AG08395 (cell line): ENCODE measurements at regions not wholly inside any gene's neighbourhood (a gene's known extent, or its start where the extent isn't known, plus 50 kb on each side); places are given as distances from the start of the nearest gene placed in this dataset.
A peak's percentile ranks its signal among the peaks of the same experiment; 100 is the strongest.

Experiments used
- DNase-seq: peaks from one replicate; pipeline ENCODE4 v3.0.0; 2012; ENCODE audit warnings: mixed read lengths, low spot score

GRCh38 chr9:119639287-119639955 is 270.2 kb upstream of the BRINP1 start:
- DNase-seq, result no peak

- DNase-seq, result no peak
Measured at GRCh38 chr9:119634006-119634405, 264.8 kb upstream of the BRINP1 start.

GRCh38 chr9:119611565-119611964 is 242.3 kb upstream of the BRINP1 start:
- DNase-seq, result no peak

GRCh38 chr9:119609277-119609971 is 240.2 kb upstream of the BRINP1 start:
- no peak for DNase-seq

- DNase-seq, result no peak
Measured at GRCh38 chr9:119601632-119602031, 232.4 kb upstream of the BRINP1 start.

- no peak for DNase-seq
Measured at GRCh38 chr9:119597499-119597898, 228.3 kb upstream of the BRINP1 start.

GRCh38 chr9:119596703-119597102 is 227.5 kb upstream of the BRINP1 start:
- no peak for DNase-seq

- DNase-seq, result no peak
Measured at GRCh38 chr9:119588874-119589744, 219.9 kb upstream of the BRINP1 start.

GRCh38 chr9:119577881-119578280 is 208.6 kb upstream of the BRINP1 start:
- no peak for DNase-seq

- DNase-seq, result no peak
Measured at GRCh38 chr9:119559986-119560385, 190.8 kb upstream of the BRINP1 start.

GRCh38 chr9:119559056-119559455 is 189.8 kb upstream of the BRINP1 start:
- no peak for DNase-seq

GRCh38 chr9:119556129-119556875 is 187.1 kb upstream of the BRINP1 start:
- peak; percentile 84 for DNase-seq

GRCh38 chr9:119544492-119544891 is 175.3 kb upstream of the BRINP1 start:
- no peak for DNase-seq

- no peak for DNase-seq
Measured at GRCh38 chr9:119537138-119537537, 167.9 kb upstream of the BRINP1 start.

GRCh38 chr9:119533504-119533903 is 164.3 kb upstream of the BRINP1 start:
- no peak for DNase-seq

GRCh38 chr9:119526698-119527097 is 157.5 kb upstream of the BRINP1 start:
- DNase-seq, result no peak

GRCh38 chr9:119523508-119523907 is 154.3 kb upstream of the BRINP1 start:
- DNase-seq, result no peak

- DNase-seq, result no peak
Measured at GRCh38 chr9:119522381-119522780, 153.1 kb upstream of the BRINP1 start.

- no peak for DNase-seq
Measured at GRCh38 chr9:119509291-119509905, 140.2 kb upstream of the BRINP1 start.

GRCh38 chr9:119501374-119501773 is 132.1 kb upstream of the BRINP1 start:
- DNase-seq, result no peak

GRCh38 chr9:119500072-119500771 is 131.0 kb upstream of the BRINP1 start:
- no peak for DNase-seq
